DND-41 (cell line): ENCODE measurements at regions not wholly inside any gene's neighbourhood (a gene's known extent, or its start where the extent isn't known, plus 50 kb on each side); places are given as distances from the start of the nearest gene placed in this dataset.

Experiments used
- ATAC-seq: fragments of 200-7000 bp; cut with Tn5 transposase; 3 replicates; pipeline ENCODE4 v1.9.1; 2021; ENCODE audit warnings: low read depth; ENCODE audit not compliant: insufficient read depth
- DNase-seq: peaks from one replicate; pipeline ENCODE4 v3.0.0-alpha.2; 2020
- H2AFZ ChIP-seq: 2 replicates; pipeline ENCODE4 v1.6.0; 2012; ENCODE audit warnings: low read depth, low read length
- H3K27ac ChIP-seq: 2 replicates; pipeline ENCODE4 v1.5.1; 2012; ENCODE audit warnings: low read length, inconsistent platforms
- H3K27me3 ChIP-seq: fragments of 200-600 bp; sonication (generic); 2 replicates; pipeline ENCODE4 v1.6.0; 2012; ENCODE audit warnings: low read length, mild to moderate bottlenecking, inconsistent platforms; ENCODE audit not compliant: insufficient read depth, poor library complexity
- H3K36me3 ChIP-seq: 2 replicates; pipeline ENCODE4 v1.5.1; 2012; ENCODE audit warnings: low read length, inconsistent platforms; ENCODE audit not compliant: insufficient read depth
- H3K4me1 ChIP-seq: 2 replicates; pipeline ENCODE4 v1.5.1; 2012; ENCODE audit warnings: mild to moderate bottlenecking, low read length; ENCODE audit not compliant: insufficient read depth
- H3K4me2 ChIP-seq: 2 replicates; pipeline ENCODE4 v1.6.0; 2012; ENCODE audit warnings: mild to moderate bottlenecking, moderate library complexity, low read length, inconsistent platforms; ENCODE audit not compliant: insufficient read depth
- H3K4me3 ChIP-seq, 2 experiments: fragments of 200-600 bp in 1 of 2; shearing (Covaris generic) in 1 of 2; 2 replicates each; pipeline ENCODE4 v1.5.1; 2012 to 2016; ENCODE audit warnings: inconsistent platforms in 2 of 2, low read length in 2 of 2, mild to moderate bottlenecking in 2 of 2, low read depth in 1 of 2, moderate library complexity in 1 of 2
- H3K79me2 ChIP-seq: 2 replicates; pipeline ENCODE4 v1.6.0; 2012; ENCODE audit warnings: low read length, inconsistent platforms; ENCODE audit not compliant: insufficient read depth
- H3K9ac ChIP-seq: 2 replicates; pipeline ENCODE4 v1.6.0; 2012; ENCODE audit warnings: low read depth, mild to moderate bottlenecking, inconsistent platforms, low read length, moderate library complexity
- H3K9me3 ChIP-seq: 2 replicates; pipeline ENCODE4 v1.5.1; 2012; ENCODE audit warnings: low read length, moderate library complexity, mild to moderate bottlenecking, inconsistent platforms; ENCODE audit not compliant: insufficient read depth, severe bottlenecking
- H4K20me1 ChIP-seq: 2 replicates; pipeline ENCODE4 v1.6.0; 2012; ENCODE audit warnings: low read length; ENCODE audit not compliant: insufficient read depth
- CTCF ChIP-seq: IDR thresholded peaks from 2 replicates; pipeline ENCODE4 v1.5.1; 2012; ENCODE audit warnings: borderline replicate concordance, low read length, moderate library complexity, mild to moderate bottlenecking; ENCODE audit not compliant: poor library complexity, severe bottlenecking; ENCODE audit errors: extremely low read depth
- EZH2 ChIP-seq: IDR thresholded peaks from 3 replicates; pipeline ENCODE4 v1.6.1; 2012; ENCODE audit warnings: borderline replicate concordance, low read depth, mild to moderate bottlenecking, moderate library complexity, low read length, inconsistent platforms; ENCODE audit not compliant: severe bottlenecking

GRCh38 chr6:156046841-156047449 lies 591.3 kb upstream of the NOX3 start:
- Histone ChIP-seq H3K4me3 (no peak overlapping the region), H3K27me3 (no peaks in the 10 kb centered on the region), H3K9ac (no peak overlapping the region), H4K20me1 (no peaks in the 10 kb centered on the region), H2AFZ (no peak overlapping the region), H3K4me1 (no peaks in the 10 kb centered on the region), H3K27ac (no peak overlapping the region), H3K4me2 (no peak overlapping the region), H3K36me3 (no peaks in the 10 kb centered on the region), H3K79me2 (no peaks in the 10 kb centered on the region), H3K9me3 (no peaks in the 10 kb centered on the region)
- ATAC-seq (no peak), DNase-seq (no peak)
- TF ChIP-seq CTCF = no peak
- no peak for TF ChIP-seq EZH2

GRCh38 chr6:156046268-156046665 lies 590.6 kb upstream of the NOX3 start:
- TF ChIP-seq CTCF (no peak), EZH2 (no peak)
- no peaks in the 10 kb centered on the region for H3K27me3 ChIP-seq
- H2AFZ ChIP-seq = no peak overlapping the region
- no peak overlapping the region for H3K4me3 ChIP-seq
- no peaks in the 10 kb centered on the region for H3K79me2 ChIP-seq
- ATAC-seq (no peak), DNase-seq (no peak)
- no peaks in the 10 kb centered on the region for H3K9me3 ChIP-seq
- no peak overlapping the region for H3K4me2 ChIP-seq
- H3K9ac ChIP-seq = no peak overlapping the region
- no peaks in the 10 kb centered on the region for H3K36me3 ChIP-seq
- no peak overlapping the region for H3K27ac ChIP-seq
- H4K20me1 ChIP-seq = no peaks in the 10 kb centered on the region
- H3K4me1 ChIP-seq = no peaks in the 10 kb centered on the region

- H3K9me3 ChIP-seq = no peaks in the 10 kb centered on the region
- H3K27me3 ChIP-seq = no peaks in the 10 kb centered on the region
- H4K20me1 ChIP-seq = no peaks in the 10 kb centered on the region
- no peaks in the 10 kb centered on the region for H3K79me2 ChIP-seq
- no peak overlapping the region for H3K4me3 ChIP-seq
- no peak for ATAC-seq
- H3K36me3 ChIP-seq = no peaks in the 10 kb centered on the region
- H3K9ac ChIP-seq = no peak overlapping the region
- no peaks in the 10 kb centered on the region for H3K4me1 ChIP-seq
- no peak overlapping the region for H3K4me2 ChIP-seq
- TF ChIP-seq EZH2 (no peak), CTCF (no peak)
- H2AFZ ChIP-seq = no peak overlapping the region
- no peak for DNase-seq
- no peak overlapping the region for H3K27ac ChIP-seq
These were observed 590.0 kb upstream of the NOX3 start for GRCh38 chr6:156045401-156046267.
